H1 (cell line): ENCODE measurements at regions not wholly inside any gene's neighbourhood (a gene's known extent, or its start where the extent isn't known, plus 50 kb on each side); places are given as distances from the start of the nearest gene placed in this dataset.
A peak's percentile ranks its signal among the peaks of the same experiment; 100 is the strongest.

Source experiments
- CTCF ChIA-PET: fragments of 300-600 bp; sonication (Branson Sonifier 250); formaldehyde crosslinking; loops from one replicate; lab custom pipeline; 2021; ENCODE audit not compliant: partially characterized antibody; lab: Charles Lee
- POLR2A ChIA-PET: fragments of 300-600 bp; sonication (Branson Sonifier 250); formaldehyde crosslinking; loops from one replicate; lab custom pipeline; 2021; ENCODE audit warnings: inconsistent platforms; ENCODE audit not compliant: partially characterized antibody; lab: Charles Lee
- DNase-seq, 2 experiments: peaks; one replicate each; pipeline versions ENCODE4 v3.0.0 to v3.0.0-alpha.2; 2010 to 2022; ENCODE audit warnings: low spot score in 2 of 2, low read depth in 1 of 2, mixed read lengths in 1 of 2
- FAIRE-seq: peaks from 2 replicates; lab custom pipeline; 2011; peaks lifted over from hg19 to GRCh38; lab: Jason Lieb, UNC
- H2AFZ ChIP-seq: 2 replicates; pipeline ENCODE4 v1.8.1; 2012; ENCODE audit warnings: low read length, inconsistent platforms
- H2AK5ac ChIP-seq: 2 replicates; pipeline ENCODE4 v1.6.1; 2013; ENCODE audit warnings: low read depth, low read length
- H2BK120ac ChIP-seq: replicated peaks from 2 replicates; pipeline ENCODE3; 2013; ENCODE audit warnings: low read depth, low read length, inconsistent platforms
- H2BK12ac ChIP-seq: 2 replicates; pipeline ENCODE4 v1.6.1; 2013; ENCODE audit warnings: low read depth, low read length
- H2BK15ac ChIP-seq: 2 replicates; pipeline ENCODE4 v1.6.1; 2013; ENCODE audit warnings: low read length
- H2BK20ac ChIP-seq: 2 replicates; pipeline ENCODE4 v1.6.1; 2013; ENCODE audit warnings: low read length
- H2BK5ac ChIP-seq: 2 replicates; pipeline ENCODE4 v1.6.1; 2013; ENCODE audit warnings: low read depth, low read length
- H3K14ac ChIP-seq: 2 replicates; pipeline ENCODE4 v1.6.1; 2013; ENCODE audit warnings: inconsistent platforms; ENCODE audit not compliant: insufficient read length
- H3K18ac ChIP-seq: 2 replicates; pipeline ENCODE4 v1.6.1; 2013; ENCODE audit warnings: low read length; ENCODE audit errors: extremely low read depth
- H3K23ac ChIP-seq: 2 replicates; pipeline ENCODE4 v1.6.1; 2013; ENCODE audit warnings: inconsistent platforms; ENCODE audit not compliant: insufficient read length
- H3K23me2 ChIP-seq: 2 replicates; pipeline ENCODE4 v1.6.1; 2013; ENCODE audit warnings: low read depth, low read length
- H3K27ac ChIP-seq: 2 replicates; pipeline ENCODE4 v1.6.1; 2011; ENCODE audit warnings: low read depth, low read length, inconsistent platforms
- H3K27me3 ChIP-seq, 4 experiments: replicated peaks in 1 of 4; 1 replicate in 1 of 4; 2 replicates in 3 of 4; pipeline versions ENCODE4 v1.6.1 to v1.8.1; 2011 to 2013; ENCODE audit warnings: low read length in 3 of 4, mild to moderate bottlenecking in 3 of 4, inconsistent platforms in 2 of 4, mixed read lengths in 2 of 4, moderate library complexity in 1 of 4; ENCODE audit not compliant: control insufficient read depth in 3 of 4, insufficient read depth in 3 of 4; ENCODE audit errors: extremely low read depth in 1 of 4
- H3K36me3 ChIP-seq, 4 experiments: 2 replicates each; pipeline versions ENCODE4 v1.6.1 to v1.8.1; 2011 to 2013; ENCODE audit warnings: mild to moderate bottlenecking in 4 of 4, low read length in 3 of 4, moderate library complexity in 2 of 4, control low read depth in 1 of 4, inconsistent platforms in 1 of 4; ENCODE audit not compliant: insufficient read depth in 4 of 4, control insufficient read depth in 2 of 4
- H3K4ac ChIP-seq: replicated peaks from 2 replicates; pipeline ENCODE3; 2013; ENCODE audit warnings: low read length, low read depth, mixed read lengths, inconsistent platforms; ENCODE audit not compliant: insufficient read length
- H3K4me1 ChIP-seq, 4 experiments: replicated peaks in 1 of 4; 1 replicate in 1 of 4; 2 replicates in 3 of 4; pipeline versions ENCODE4 v1.6.1 to v1.8.1; 2011 to 2013; ENCODE audit warnings: low read length in 3 of 4, inconsistent platforms in 2 of 4, mixed read lengths in 1 of 4; ENCODE audit not compliant: insufficient read depth in 4 of 4, control insufficient read depth in 3 of 4
- H3K4me2 ChIP-seq, 2 experiments: 2 replicates each; pipeline versions ENCODE4 v1.6.1 to v1.8.1; 2011 to 2013; ENCODE audit warnings: low read depth in 2 of 2, low read length in 2 of 2, control low read depth in 1 of 2, inconsistent platforms in 1 of 2, mild to moderate bottlenecking in 1 of 2; ENCODE audit not compliant: insufficient read depth in 1 of 2
- H3K4me3 ChIP-seq, 4 experiments: fragments of 200-600, 300-600 bp in 1 of 4; sonication (generic), shearing (Covaris generic), sonication (Bioruptor Twin) in 1 of 4; 2 replicates each; pipeline versions ENCODE4 v1.5.1 to v1.8.1; 2011 to 2016; ENCODE audit warnings: low read length in 4 of 4, low read depth in 3 of 4, control low read depth in 2 of 4, inconsistent platforms in 2 of 4, mild to moderate bottlenecking in 2 of 4, mixed read lengths in 1 of 4, moderate library complexity in 1 of 4; ENCODE audit not compliant: insufficient read depth in 2 of 4; ENCODE audit errors: extremely low read depth in 1 of 4
- H3K56ac ChIP-seq: replicated peaks from 2 replicates; pipeline ENCODE3; 2013; ENCODE audit warnings: low read depth, mild to moderate bottlenecking, mixed read lengths, low read length, inconsistent platforms; ENCODE audit not compliant: insufficient read length
- H3K79me1 ChIP-seq: 2 replicates; pipeline ENCODE4 v1.6.1; 2013; ENCODE audit warnings: low read depth, low read length, control low read depth
- H3K79me2 ChIP-seq, 2 experiments: 2 replicates each; pipeline versions ENCODE4 v1.6.1 to v1.8.1; 2012 to 2013; ENCODE audit warnings: low read length in 2 of 2, mild to moderate bottlenecking in 2 of 2, inconsistent platforms in 1 of 2; ENCODE audit not compliant: insufficient read depth in 2 of 2, control insufficient read depth in 1 of 2
- H3K9ac ChIP-seq, 4 experiments: replicated peaks in 1 of 4; 1 replicate in 1 of 4; 2 replicates in 3 of 4; pipeline versions ENCODE4 v1.6.1 to v1.8.1; 2011 to 2013; ENCODE audit warnings: low read depth in 3 of 4, low read length in 3 of 4, control low read depth in 2 of 4, mild to moderate bottlenecking in 2 of 4, moderate library complexity in 2 of 4, inconsistent platforms in 1 of 4; ENCODE audit errors: extremely low read depth in 1 of 4
- H3K9me3 ChIP-seq, 2 experiments: 2 replicates each; pipeline versions ENCODE4 v1.6.1 to v1.8.1; 2012 to 2013; ENCODE audit warnings: mild to moderate bottlenecking in 2 of 2, moderate library complexity in 2 of 2, control low read depth in 1 of 2, inconsistent platforms in 1 of 2, low read depth in 1 of 2, low read length in 1 of 2, mixed read lengths in 1 of 2; ENCODE audit not compliant: insufficient read depth in 2 of 2
- H4K20me1 ChIP-seq, 2 experiments: replicated peaks in 1 of 2; 2 replicates each; pipeline versions ENCODE3 to v1.8.1; 2011 to 2013; ENCODE audit warnings: inconsistent platforms in 2 of 2, low read length in 2 of 2, mild to moderate bottlenecking in 1 of 2; ENCODE audit not compliant: insufficient read depth in 2 of 2, control insufficient read depth in 1 of 2
- H4K5ac ChIP-seq: 2 replicates; pipeline ENCODE4 v1.6.1; 2013; ENCODE audit warnings: low read length, low read depth, mixed read lengths, inconsistent platforms; ENCODE audit not compliant: insufficient read length
- H4K8ac ChIP-seq: 2 replicates; pipeline ENCODE4 v1.8.0; 2013; ENCODE audit warnings: mild to moderate bottlenecking, moderate library complexity, low read length, inconsistent platforms; ENCODE audit not compliant: insufficient read depth; ENCODE audit errors: extremely low read depth
- H4K91ac ChIP-seq: replicated peaks from 2 replicates; pipeline ENCODE3; 2013; ENCODE audit warnings: low read length, mixed read lengths, inconsistent platforms; ENCODE audit not compliant: insufficient read length
- CEBPB ChIP-seq: IDR thresholded peaks from 2 replicates; pipeline ENCODE4 v1.6.1; 2012; ENCODE audit warnings: low read depth, low read length
- WGBS, 2 experiments: shearing (Covaris generic) in 1 of 2; methylation state at CpG; one replicate each; pipeline versions ENCODE4 v1.1.6 to v1.1.7; 2013 to 2015; ENCODE audit warnings: low lambda C conversion rate in 2 of 2, mixed read lengths in 2 of 2, inconsistent platforms in 1 of 2, low coverage in 1 of 2, missing lambda C conversion rate in 1 of 2; ENCODE audit not compliant: insufficient replicate concordance in 2 of 2, insufficient coverage in 1 of 2, insufficient read length in 1 of 2; ENCODE audit errors: extremely low coverage in 1 of 2, missing lambda C conversion rate in 1 of 2; 5-methylcytosine and 5-hydroxymethylcytosine counted together
- TF ChIP-seq, protein P1 (sequence below): IDR thresholded peaks from 2 replicates; pipeline ENCODE4 v1.6.1; 2012; ENCODE audit warnings: inconsistent platforms
- TF ChIP-seq, protein P2 (sequence below): IDR thresholded peaks from 2 replicates; pipeline ENCODE4 v1.6.1; 2012; ENCODE audit warnings: inconsistent platforms

DNA sequence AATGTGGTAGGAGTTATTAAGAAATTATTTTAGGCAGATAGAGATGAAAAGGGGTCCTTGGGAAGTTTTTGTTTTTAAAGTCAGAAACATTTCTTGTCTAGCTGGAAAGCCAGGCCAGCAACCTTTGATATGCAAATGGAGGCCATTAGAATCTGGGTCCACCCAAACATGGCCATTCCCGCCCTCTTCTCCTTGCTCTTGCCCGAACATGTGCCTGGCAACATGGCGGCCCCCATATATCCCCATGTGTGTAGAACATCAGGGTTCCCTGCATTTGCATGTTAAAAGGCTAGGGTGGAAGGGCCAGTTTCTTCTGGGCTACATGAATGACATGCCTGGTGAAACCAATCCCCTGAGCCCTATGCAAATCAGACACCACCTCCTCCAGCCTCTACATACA, 80.7 kb upstream of the PLAC8 start:
- no peak overlapping the region for H3K27ac ChIP-seq
- no peak overlapping the region for H3K56ac ChIP-seq
- no peak overlapping the region for H2AFZ ChIP-seq
- H3K9me3 ChIP-seq: no peaks in the 10 kb centered on the region
- 88% methylated on average over 3 of the region's 3 CpGs; no CpG with 5 or more reads in 1 of the 2 experiments for WGBS, 2 experiments
- no peak overlapping the region for H2BK5ac ChIP-seq
- no peak overlapping the region for H4K5ac ChIP-seq
- TF ChIP-seq CEBPB: no peak
- TF ChIP-seq, protein P1, sequence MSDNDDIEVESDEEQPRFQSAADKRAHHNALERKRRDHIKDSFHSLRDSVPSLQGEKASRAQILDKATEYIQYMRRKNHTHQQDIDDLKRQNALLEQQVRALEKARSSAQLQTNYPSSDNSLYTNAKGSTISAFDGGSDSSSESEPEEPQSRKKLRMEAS: peak; percentile 79
- TF ChIP-seq, protein P2, sequence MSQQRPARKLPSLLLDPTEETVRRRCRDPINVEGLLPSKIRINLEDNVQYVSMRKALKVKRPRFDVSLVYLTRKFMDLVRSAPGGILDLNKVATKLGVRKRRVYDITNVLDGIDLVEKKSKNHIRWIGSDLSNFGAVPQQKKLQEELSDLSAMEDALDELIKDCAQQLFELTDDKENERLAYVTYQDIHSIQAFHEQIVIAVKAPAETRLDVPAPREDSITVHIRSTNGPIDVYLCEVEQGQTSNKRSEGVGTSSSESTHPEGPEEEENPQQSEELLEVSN: peak; percentile 92
- H3K4ac ChIP-seq: no peak overlapping the region
- H3K23me2 ChIP-seq: no peaks in the 10 kb centered on the region
- peaks cover 0 to 5% (median 0%) of the 10 kb centered on the region in 4 experiments; a peak in 2 of 7 replicates for H3K4me1 ChIP-seq
- no peak for DNase-seq
- H3K14ac ChIP-seq: no peak overlapping the region
- no peaks in the 10 kb centered on the region for H3K27me3 ChIP-seq
- POLR2A ChIA-PET: no interaction called here
- no peak overlapping the region for H2BK12ac ChIP-seq
- no peaks in the 10 kb centered on the region for H3K79me2 ChIP-seq
- peak overlapping the region; percentile 1; the same call in 1 of the 2 replicates for H4K8ac ChIP-seq
- no peak overlapping the region for H4K91ac ChIP-seq
- no peak overlapping the region for H3K4me2 ChIP-seq
- no peaks in the 10 kb centered on the region for H4K20me1 ChIP-seq
- no peak overlapping the region for H2BK120ac ChIP-seq
- no peak overlapping the region for H3K9ac ChIP-seq
- H3K79me1 ChIP-seq: no peaks in the 10 kb centered on the region
- CTCF ChIA-PET: interaction anchor here (1.1 kb wide), 1 partner anchor 44 kb away, joined by 5 read pairs; no protein-coding TSS in a partner anchor
- no peak overlapping the region for H2BK15ac ChIP-seq
- no peak overlapping the region for H3K4me3 ChIP-seq
- no peak overlapping the region for H3K18ac ChIP-seq
- H2AK5ac ChIP-seq: no peak overlapping the region
- H3K23ac ChIP-seq: no peak overlapping the region
- no peak overlapping the region for H2BK20ac ChIP-seq
- FAIRE-seq: no peak
- H3K36me3 ChIP-seq: no peaks in the 10 kb centered on the region
